ENCODE measurements at regions not wholly inside any gene's neighbourhood (a gene's known extent, or its start where the extent isn't known, plus 50 kb on each side); places are given as distances from the start of the nearest gene placed in this dataset.

DNA sequence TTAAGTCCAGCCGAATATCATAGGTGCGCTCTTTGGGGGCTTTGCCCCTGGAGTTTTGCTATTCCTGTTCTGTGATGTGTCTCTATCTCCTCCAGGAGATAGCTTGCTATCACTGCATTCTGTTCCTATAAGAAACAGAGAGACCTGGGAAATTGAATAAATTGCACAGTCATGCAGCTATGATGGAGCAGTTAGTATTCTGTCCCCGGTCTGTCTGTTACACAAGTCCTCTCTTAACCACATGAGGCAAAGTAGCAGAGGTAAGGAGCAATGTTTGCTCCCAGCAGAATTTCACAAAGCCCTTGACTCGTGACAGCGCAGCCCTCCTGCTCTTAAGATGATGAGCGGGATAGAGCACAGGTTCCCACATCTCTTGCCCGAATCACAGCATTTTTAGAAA is 63.9 kb upstream of the GRHL3 start (continued):
- TF ChIP-seq, protein P1, sequence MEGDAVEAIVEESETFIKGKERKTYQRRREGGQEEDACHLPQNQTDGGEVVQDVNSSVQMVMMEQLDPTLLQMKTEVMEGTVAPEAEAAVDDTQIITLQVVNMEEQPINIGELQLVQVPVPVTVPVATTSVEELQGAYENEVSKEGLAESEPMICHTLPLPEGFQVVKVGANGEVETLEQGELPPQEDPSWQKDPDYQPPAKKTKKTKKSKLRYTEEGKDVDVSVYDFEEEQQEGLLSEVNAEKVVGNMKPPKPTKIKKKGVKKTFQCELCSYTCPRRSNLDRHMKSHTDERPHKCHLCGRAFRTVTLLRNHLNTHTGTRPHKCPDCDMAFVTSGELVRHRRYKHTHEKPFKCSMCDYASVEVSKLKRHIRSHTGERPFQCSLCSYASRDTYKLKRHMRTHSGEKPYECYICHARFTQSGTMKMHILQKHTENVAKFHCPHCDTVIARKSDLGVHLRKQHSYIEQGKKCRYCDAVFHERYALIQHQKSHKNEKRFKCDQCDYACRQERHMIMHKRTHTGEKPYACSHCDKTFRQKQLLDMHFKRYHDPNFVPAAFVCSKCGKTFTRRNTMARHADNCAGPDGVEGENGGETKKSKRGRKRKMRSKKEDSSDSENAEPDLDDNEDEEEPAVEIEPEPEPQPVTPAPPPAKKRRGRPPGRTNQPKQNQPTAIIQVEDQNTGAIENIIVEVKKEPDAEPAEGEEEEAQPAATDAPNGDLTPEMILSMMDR (IDR thresholded peaks at IDR 0.05; ENCODE audit: control extremely low read depth in 1 of 3, insufficient read depth in 1 of 3, low read depth in 1 of 3, low read length in 3 of 3) = no peak
- no peak for TF ChIP-seq CTBP2 (IDR thresholded peaks at IDR 0.05; ENCODE audit: borderline replicate concordance, insufficient read depth, insufficient read length, low read length)

Measured in H1 (cell line).